WERI-Rb-1 (cell line): ENCODE measurements at regions not wholly inside any gene's neighbourhood (a gene's known extent, or its start where the extent isn't known, plus 50 kb on each side); places are given as distances from the start of the nearest gene placed in this dataset.
A peak's percentile ranks its signal among the peaks of the same experiment; 100 is the strongest.

Experiments used
- DNase-seq: peaks from one replicate; pipeline ENCODE4 v3.0.0-alpha.2; 2020
- H3K27ac ChIP-seq: fragments of 250-450 bp; sonication (Bioruptor Pico); 2 replicates; pipeline ENCODE4 v1.5.1; 2020; ENCODE audit warnings: mild to moderate bottlenecking, moderate library complexity
- H3K27me3 ChIP-seq: fragments of 250-450 bp; sonication (Bioruptor Pico); 2 replicates; pipeline ENCODE4 v1.5.1; 2021; ENCODE audit warnings: mild to moderate bottlenecking, low read depth, moderate library complexity; ENCODE audit not compliant: insufficient read depth, severe bottlenecking
- H3K36me3 ChIP-seq: fragments of 250-450 bp; sonication (Bioruptor Pico); 2 replicates; pipeline ENCODE4 v1.5.1; 2020; ENCODE audit warnings: mild to moderate bottlenecking, moderate library complexity
- H3K4me3 ChIP-seq: 2 replicates; pipeline ENCODE4 v1.5.1; 2011; ENCODE audit warnings: low read depth, mild to moderate bottlenecking, control low read depth, low read length
- H3K9me3 ChIP-seq: fragments of 250-450 bp; sonication (Bioruptor Pico); 2 replicates; pipeline ENCODE4 v1.5.1; 2021; ENCODE audit warnings: mild to moderate bottlenecking, moderate library complexity; ENCODE audit not compliant: severe bottlenecking
- TF ChIP-seq, protein P1 (sequence below): IDR thresholded peaks from 2 replicates; pipeline ENCODE4 v1.5.1; 2011; ENCODE audit warnings: low read depth, mild to moderate bottlenecking, control low read depth, inconsistent platforms, low read length

DNA sequence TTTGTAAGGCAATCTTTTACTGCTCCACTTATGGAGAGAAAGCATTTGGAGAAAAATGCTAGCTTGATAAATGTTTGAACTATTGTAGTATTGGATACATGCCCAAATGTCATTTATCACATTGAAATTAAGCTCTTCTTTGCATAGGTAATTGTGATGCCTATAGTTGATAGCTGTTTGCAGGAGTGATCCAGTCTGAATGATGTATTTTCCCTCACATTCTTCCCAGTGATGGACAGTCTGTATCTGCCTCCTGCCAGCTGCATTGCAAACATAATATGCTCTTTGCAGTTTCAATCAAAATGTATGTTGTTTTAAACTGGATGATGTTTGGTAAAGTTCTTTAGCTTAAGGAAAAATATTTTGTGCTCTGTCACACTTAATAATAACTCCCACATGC lies 89.8 kb downstream of the EDNRB start:
- H3K9me3 ChIP-seq, result no peaks in the 10 kb centered on the region
- H3K36me3 ChIP-seq, result no peaks in the 10 kb centered on the region
- TF ChIP-seq, protein P1, sequence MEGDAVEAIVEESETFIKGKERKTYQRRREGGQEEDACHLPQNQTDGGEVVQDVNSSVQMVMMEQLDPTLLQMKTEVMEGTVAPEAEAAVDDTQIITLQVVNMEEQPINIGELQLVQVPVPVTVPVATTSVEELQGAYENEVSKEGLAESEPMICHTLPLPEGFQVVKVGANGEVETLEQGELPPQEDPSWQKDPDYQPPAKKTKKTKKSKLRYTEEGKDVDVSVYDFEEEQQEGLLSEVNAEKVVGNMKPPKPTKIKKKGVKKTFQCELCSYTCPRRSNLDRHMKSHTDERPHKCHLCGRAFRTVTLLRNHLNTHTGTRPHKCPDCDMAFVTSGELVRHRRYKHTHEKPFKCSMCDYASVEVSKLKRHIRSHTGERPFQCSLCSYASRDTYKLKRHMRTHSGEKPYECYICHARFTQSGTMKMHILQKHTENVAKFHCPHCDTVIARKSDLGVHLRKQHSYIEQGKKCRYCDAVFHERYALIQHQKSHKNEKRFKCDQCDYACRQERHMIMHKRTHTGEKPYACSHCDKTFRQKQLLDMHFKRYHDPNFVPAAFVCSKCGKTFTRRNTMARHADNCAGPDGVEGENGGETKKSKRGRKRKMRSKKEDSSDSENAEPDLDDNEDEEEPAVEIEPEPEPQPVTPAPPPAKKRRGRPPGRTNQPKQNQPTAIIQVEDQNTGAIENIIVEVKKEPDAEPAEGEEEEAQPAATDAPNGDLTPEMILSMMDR, result no peak
- H3K4me3 ChIP-seq, result no peak overlapping the region
- DNase-seq, result no peak
- H3K27me3 ChIP-seq, result no peaks in the 10 kb centered on the region
- no peak overlapping the region for H3K27ac ChIP-seq

DNA sequence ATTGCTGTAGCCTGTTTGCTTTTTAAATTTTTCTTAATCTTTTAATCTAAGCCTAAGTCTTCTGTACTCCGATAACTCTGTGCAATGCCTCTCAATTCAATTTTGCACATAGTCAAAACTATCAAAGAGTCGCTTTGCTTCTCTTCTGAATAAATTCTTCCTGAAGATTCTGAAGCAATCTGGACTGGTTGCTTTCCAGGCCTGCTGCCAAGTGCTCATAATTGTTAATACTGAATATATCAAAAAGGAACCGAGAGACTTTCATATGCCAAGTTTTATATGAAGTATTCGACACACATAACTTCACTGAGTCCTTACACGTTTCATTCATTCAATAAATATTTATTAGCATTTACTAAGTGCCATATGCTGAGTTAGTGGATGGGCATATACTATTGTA lies 91.3 kb downstream of the EDNRB start:
- Histone ChIP-seq H3K27me3 (no peaks in the 10 kb centered on the region), H3K36me3 (no peaks in the 10 kb centered on the region), H3K27ac (no peak overlapping the region), H3K9me3 (no peaks in the 10 kb centered on the region), H3K4me3 (no peak overlapping the region)
- DNase-seq, result no peak
- TF ChIP-seq, protein P1, result no peak

DNA sequence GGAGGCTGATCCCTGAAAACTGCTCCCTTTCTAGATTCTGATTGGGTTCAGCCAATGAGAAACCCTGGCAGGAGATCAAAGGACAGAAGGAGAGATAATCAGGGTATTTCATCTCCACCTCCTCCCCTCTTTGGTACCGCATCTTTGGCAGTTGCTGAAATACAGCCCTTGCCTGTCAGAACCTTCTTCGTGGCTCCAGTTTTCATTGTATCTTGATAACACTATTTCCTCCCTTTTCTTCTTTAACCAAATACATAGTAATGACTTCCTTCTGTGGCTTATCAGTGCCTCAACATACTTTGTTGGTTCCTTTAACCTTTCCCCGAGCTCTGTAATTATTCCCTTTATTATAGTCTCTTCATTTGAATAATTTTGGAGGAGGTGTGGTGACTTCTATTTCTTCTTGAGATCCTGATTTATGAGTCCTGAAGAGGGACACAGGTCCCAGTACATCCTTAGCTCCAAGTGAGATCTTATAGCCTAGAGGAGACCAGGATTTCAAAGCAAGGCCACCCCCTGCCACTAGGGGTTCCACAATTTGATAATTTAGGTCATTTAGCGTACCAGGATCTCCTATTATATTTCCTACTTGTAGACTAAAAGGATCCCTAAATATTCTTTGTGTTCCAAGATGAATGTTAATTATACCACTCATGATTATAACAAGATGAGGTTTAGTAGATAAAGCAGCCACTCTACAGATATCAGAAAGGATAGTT lies 98.0 kb downstream of the EDNRB start:
- Histone ChIP-seq H3K4me3 (no peak overlapping the region), H3K9me3 (no peaks in the 10 kb centered on the region), H3K27ac (no peak overlapping the region), H3K36me3 (no peaks in the 10 kb centered on the region), H3K27me3 (no peaks in the 10 kb centered on the region)
- no peak for DNase-seq
- TF ChIP-seq, protein P1, result 0 out of 2 replicates have a peak, but pooled peaks have one; percentile 4

DNA sequence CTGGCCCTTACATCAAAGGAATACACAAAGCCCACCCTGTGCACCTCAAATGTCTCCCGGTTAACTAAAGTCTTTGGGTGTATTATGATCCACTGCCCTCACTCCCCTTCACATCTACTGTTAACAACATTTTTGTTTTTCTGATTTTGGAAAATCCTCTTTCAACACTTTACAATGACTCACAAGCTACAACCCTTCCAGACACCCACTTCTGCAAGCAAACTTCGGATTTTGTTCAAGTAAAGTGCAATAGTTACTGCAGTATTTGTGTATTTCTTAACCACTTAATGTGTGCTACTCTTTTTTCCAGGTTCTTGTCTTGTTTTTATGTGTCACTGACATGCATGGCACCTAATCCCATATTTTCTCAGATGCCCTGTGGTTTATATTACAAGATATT lies 101.1 kb downstream of the EDNRB start:
- no peaks in the 10 kb centered on the region for H3K36me3 ChIP-seq
- TF ChIP-seq, protein P1, result no peak
- no peak overlapping the region for H3K27ac ChIP-seq
- no peak overlapping the region for H3K4me3 ChIP-seq
- no peaks in the 10 kb centered on the region for H3K9me3 ChIP-seq
- DNase-seq, result no peak
- no peaks in the 10 kb centered on the region for H3K27me3 ChIP-seq

DNA sequence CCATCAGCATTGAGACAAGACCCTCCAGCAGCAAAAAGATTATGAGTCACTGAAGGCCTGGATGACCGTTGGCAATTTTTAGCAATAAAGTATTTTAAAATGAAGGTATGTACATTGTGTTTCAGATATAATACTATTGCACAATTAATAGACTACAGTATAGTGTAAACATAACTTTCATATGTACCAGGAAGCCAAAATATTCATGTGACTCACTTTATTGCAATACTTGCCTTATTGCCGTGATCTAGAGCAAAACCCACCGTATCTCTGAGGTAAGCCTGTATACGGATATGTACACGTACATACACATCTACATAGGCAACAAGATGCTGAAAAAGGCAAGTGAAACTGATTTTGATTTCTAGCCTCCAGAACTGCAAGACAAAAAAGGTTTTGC lies 103.3 kb downstream of the EDNRB start:
- H3K27me3 ChIP-seq, result no peaks in the 10 kb centered on the region
- no peak for DNase-seq
- TF ChIP-seq, protein P1, result no peak
- no peaks in the 10 kb centered on the region for H3K36me3 ChIP-seq
- H3K4me3 ChIP-seq, result no peak overlapping the region
- no peaks in the 10 kb centered on the region for H3K9me3 ChIP-seq
- H3K27ac ChIP-seq, result no peak overlapping the region
